Right atrium auricular region (tissue), 2 donors: ENCODE measurements at regions not wholly inside any gene's neighbourhood (a gene's known extent, or its start where the extent isn't known, plus 50 kb on each side); places are given as distances from the start of the nearest gene placed in this dataset.

Source experiments
- DNase-seq: peaks from one replicate; pipeline ENCODE4 v3.0.0-alpha.2; 2019; ENCODE audit warnings: low spot score
- H3K27ac ChIP-seq, 2 donors: fragments of 200-600 bp; sonication (generic); 1 replicate in 1 of 2; 2 replicates in 1 of 2; pipeline ENCODE4 v1.5.1; 2016 to 2019
- H3K27me3 ChIP-seq, 2 donors: fragments of 200-600 bp; sonication (generic); one replicate each; pipeline versions ENCODE4 v1.5.1 to v1.6.0; 2017 to 2019
- H3K36me3 ChIP-seq: fragments of 200-600 bp; sonication (generic); one replicate; pipeline ENCODE4 v1.5.1; 2016
- H3K4me1 ChIP-seq, 2 donors: fragments of 200-600 bp; sonication (generic); one replicate each; pipeline versions ENCODE4 v1.5.1 to v1.6.0; 2017 to 2019
- H3K4me3 ChIP-seq, 2 donors: fragments of 200-600 bp; sonication (generic); 1 replicate in 1 of 2; 2 replicates in 1 of 2; pipeline ENCODE4 v1.5.1; 2017 to 2019; ENCODE audit warnings: mild to moderate bottlenecking in 1 of 2, moderate library complexity in 1 of 2
- H3K9me3 ChIP-seq, 2 donors: fragments of 200-600 bp; sonication (generic); one replicate each; pipeline ENCODE4 v1.5.1; 2019
- TF ChIP-seq, protein P1 (sequence below), 2 donors: fragments of 200-600 bp; sonication (generic); IDR thresholded peaks; one replicate each; pipeline ENCODE4 v1.5.1; 2019; ENCODE audit warnings: antibody characterized with exemption in 2 of 2

DNA sequence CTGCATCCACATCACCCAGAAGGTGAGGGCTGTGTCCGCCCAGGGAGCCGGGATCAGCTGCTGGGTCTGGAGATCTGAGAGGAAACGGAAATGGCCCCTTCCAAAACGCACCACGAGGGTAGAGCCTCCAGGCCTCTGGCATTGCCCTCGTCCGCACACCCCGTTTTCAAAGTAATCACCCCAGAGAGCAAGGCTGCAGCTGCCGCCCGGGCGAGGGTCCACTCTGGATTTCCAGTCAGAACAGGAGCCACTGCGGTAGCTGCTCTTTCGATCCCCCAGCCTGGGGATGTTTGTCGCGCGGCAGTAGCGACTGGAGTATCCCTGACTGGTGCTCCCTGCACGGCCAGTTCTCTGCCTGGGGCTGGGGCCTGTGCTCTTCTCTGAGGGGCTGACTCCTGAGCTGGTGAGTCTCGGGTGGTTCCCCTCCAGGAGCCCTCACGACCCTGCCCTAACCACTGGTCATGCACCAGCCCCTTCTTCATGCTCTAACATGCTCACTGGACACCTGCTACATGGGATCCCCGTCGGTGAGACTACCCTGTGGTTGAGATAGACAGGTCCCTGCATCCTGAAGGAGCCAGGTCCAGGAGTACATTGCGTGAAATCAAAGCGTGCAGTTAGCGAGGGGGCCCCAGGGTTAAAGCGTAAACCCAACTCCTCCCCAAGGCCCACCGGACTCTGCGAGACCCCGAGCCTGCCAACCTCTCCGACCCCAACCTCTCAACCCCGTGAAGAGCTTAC is 99.2 kb downstream of the FOXL3 start:
- TF ChIP-seq, protein P1, sequence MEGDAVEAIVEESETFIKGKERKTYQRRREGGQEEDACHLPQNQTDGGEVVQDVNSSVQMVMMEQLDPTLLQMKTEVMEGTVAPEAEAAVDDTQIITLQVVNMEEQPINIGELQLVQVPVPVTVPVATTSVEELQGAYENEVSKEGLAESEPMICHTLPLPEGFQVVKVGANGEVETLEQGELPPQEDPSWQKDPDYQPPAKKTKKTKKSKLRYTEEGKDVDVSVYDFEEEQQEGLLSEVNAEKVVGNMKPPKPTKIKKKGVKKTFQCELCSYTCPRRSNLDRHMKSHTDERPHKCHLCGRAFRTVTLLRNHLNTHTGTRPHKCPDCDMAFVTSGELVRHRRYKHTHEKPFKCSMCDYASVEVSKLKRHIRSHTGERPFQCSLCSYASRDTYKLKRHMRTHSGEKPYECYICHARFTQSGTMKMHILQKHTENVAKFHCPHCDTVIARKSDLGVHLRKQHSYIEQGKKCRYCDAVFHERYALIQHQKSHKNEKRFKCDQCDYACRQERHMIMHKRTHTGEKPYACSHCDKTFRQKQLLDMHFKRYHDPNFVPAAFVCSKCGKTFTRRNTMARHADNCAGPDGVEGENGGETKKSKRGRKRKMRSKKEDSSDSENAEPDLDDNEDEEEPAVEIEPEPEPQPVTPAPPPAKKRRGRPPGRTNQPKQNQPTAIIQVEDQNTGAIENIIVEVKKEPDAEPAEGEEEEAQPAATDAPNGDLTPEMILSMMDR (IDR thresholded peaks at IDR 0.05): no peak
- Histone ChIP-seq H3K36me3 (no peaks in the 10 kb centered on the region), H3K9me3 (peaks cover 0 to 17% of the 10 kb centered on the region in 2 donors), H3K27me3 (no peaks in the 10 kb centered on the region), H3K27ac (no peak overlapping the region), H3K4me3 (no peak overlapping the region), H3K4me1 (no peaks in the 10 kb centered on the region)
- DNase-seq: no peak

DNA sequence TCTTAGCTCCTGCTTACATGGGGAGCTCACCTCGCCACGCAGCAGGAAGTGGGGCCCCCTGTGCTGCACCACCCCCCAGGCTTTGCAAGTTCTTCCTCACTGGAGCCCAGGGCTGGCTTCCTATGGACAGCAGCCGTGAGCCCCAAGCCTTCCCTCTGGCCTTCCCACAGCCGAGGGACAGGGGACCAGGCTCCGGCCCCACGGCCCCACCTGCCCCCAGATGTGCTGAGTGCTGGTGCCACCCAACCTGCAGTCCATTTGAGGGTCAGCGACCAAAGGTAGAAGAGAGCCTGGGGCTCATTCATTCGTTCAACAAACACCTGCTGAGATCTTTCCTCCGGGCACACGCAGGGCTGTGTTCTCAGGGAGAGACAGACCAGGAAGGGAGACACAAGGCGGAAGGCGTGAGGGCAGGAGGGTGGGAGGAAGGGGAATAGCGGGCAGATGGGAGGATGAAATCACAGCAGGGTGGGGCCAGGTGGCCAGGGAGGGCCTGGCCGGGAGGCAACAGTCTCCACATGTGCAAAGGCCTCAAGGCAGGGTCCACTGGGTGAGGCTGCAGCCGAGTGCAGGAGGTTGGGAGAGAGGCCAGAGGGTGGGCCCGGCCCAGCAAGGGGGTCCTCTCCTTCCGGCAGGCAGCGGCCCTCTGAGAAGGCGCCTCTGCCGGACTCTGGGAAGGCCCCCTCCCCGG is 100.1 kb downstream of the FOXL3 start:
- TF ChIP-seq, protein P1 (IDR thresholded peaks at IDR 0.05): no peak
- Histone ChIP-seq H3K9me3 (peaks cover 0 to 12% of the 10 kb centered on the region in 2 donors), H3K27me3 (no peaks in the 10 kb centered on the region), H3K36me3 (no peaks in the 10 kb centered on the region), H3K4me1 (no peaks in the 10 kb centered on the region), H3K27ac (no peak overlapping the region), H3K4me3 (no peak overlapping the region)
- DNase-seq: no peak

DNA sequence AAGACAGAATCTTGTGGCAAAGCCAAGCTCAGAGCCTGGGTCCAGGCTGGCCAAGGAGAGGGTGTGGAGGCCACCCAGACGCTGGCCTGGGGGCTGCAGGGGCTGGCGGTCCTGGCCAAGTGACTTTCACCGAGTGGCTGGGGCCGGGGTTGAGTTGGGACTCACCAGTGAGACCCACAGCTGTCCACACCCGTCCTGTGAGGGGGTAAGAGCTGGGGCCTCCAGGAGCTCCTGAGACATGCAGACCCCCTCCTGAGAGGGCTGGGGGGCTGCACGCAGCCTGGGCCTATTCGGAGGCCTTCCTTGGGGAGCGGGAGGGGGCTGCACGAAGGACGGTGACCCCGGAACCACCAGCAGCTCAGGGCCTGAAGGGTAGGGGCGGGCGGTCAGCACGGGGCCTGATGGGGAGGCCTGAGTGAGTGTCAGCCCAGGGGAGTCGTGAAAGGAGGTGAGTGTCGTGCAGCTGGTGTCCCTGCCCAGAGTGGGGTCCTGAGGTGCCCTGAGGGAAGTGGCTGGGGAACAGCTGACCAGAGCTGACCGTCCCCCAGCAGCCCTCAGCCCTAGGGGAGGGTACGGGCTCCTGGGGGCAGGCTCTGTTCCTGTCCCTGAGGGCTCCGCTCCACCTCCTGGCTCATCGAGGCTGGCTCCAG is 100.9 kb downstream of the FOXL3 start:
- no peaks in the 10 kb centered on the region for H3K36me3 ChIP-seq
- no peak for DNase-seq
- H3K4me3 ChIP-seq: no peak overlapping the region
- H3K27ac ChIP-seq: no peak overlapping the region
- TF ChIP-seq, protein P1 (IDR thresholded peaks at IDR 0.05): no peak
- H3K27me3 ChIP-seq: no peaks in the 10 kb centered on the region
- peaks cover 6 to 12% of the 10 kb centered on the region in 2 donors for H3K9me3 ChIP-seq
- H3K4me1 ChIP-seq: no peaks in the 10 kb centered on the region

DNA sequence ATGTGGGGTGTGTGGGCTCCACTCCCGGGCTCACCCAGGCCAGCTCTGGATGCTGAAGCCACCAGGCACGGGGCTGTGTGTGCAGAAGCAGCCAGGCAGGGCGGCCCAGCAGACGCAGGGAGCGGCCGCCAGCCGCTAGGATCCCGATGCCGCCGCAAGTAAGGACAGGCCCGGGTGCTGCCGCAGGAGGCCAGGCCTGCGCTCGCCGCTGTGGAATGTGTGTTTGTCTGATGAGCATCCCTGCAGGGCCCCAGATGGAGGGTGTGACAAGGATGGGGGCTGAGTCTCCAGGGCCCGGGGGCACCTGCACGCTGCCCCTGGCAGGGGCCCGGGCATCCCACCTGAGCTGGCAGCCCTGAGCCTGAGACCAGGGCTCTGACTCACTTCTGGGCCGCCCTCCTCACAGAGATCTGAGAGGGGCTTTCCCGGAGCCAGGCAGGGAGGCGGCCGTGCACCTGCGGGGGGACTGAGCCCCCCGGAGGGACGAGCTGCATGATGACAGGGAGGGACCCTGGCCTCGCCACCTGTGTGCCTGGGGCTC is 101.5 kb downstream of the FOXL3 start:
- Histone ChIP-seq H3K27me3 (no peaks in the 10 kb centered on the region), H3K4me1 (no peaks in the 10 kb centered on the region), H3K9me3 (peaks cover 6 to 16% of the 10 kb centered on the region in 2 donors), H3K4me3 (no peak overlapping the region), H3K36me3 (no peaks in the 10 kb centered on the region), H3K27ac (no peak overlapping the region)
- TF ChIP-seq, protein P1 (IDR thresholded peaks at IDR 0.05): no peak
- no peak for DNase-seq

DNA sequence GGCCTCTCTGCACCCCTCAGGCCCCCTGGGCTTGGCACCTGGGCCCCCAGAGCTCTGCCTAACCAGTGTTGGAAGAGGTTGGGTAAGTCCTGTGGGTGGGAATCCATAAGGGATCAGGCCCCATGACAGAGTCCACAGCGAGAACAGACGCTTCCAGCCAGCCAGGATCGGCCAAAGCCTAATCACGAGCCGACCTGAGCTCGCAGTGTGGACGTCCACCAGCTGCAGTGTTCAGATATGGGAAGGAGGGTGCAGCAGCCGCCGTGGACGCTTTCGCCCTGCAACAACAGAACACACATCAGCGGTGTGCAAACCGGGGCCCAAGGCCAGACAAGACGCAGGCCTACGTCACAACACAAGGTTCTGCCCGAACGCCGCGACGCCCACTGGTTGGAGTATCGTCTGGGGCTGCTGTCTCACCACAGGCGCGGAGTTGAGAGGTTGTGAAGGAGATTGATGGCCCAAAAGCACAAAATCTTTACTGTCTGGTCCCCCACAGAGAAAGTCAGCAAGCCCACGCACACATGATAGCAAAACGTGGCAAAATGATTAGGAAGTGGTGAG is 102.1 kb downstream of the FOXL3 start:
- TF ChIP-seq, protein P1 (IDR thresholded peaks at IDR 0.05): no peak
- H3K27me3 ChIP-seq: no peaks in the 10 kb centered on the region
- H3K36me3 ChIP-seq: no peaks in the 10 kb centered on the region
- peaks cover 6 to 16% of the 10 kb centered on the region in 2 donors for H3K9me3 ChIP-seq
- no peaks in the 10 kb centered on the region for H3K4me1 ChIP-seq
- no peak overlapping the region for H3K4me3 ChIP-seq
- DNase-seq: no peak
- no peak overlapping the region for H3K27ac ChIP-seq
